ENCODE measurements at regions not wholly inside any gene's neighbourhood (a gene's known extent, or its start where the extent isn't known, plus 50 kb on each side); places are given as distances from the start of the nearest gene placed in this dataset.

- no peak for DNase-seq (ENCODE audit: low spot score)
Observed at GRCh38 chr21:35220301-35220700, 171.2 kb upstream of the RUNX1 start.

GRCh38 chr21:35219719-35220118 is 170.6 kb upstream of the RUNX1 start:
- no peak for DNase-seq (ENCODE audit: low spot score)

DNA sequence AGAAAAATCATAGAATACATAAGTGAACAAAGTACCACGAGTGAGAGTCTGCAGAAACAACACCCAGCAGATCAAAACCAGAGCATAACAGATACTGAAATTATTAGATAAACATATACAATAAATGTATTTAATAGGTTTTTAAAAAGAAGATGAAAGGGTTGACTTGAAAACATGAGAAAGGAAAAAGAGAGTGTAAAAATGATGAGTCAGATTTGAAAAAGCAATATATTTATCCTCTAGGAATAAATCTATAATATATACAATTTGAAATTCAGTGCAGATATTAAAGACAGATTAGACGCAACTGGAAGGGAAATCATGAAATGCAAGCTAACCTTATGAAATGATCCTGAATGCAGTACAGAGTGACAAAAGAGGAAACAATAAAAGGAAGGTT is 170.2 kb upstream of the RUNX1 start:
- DNase-seq (ENCODE audit: low spot score), result no peak

DNA sequence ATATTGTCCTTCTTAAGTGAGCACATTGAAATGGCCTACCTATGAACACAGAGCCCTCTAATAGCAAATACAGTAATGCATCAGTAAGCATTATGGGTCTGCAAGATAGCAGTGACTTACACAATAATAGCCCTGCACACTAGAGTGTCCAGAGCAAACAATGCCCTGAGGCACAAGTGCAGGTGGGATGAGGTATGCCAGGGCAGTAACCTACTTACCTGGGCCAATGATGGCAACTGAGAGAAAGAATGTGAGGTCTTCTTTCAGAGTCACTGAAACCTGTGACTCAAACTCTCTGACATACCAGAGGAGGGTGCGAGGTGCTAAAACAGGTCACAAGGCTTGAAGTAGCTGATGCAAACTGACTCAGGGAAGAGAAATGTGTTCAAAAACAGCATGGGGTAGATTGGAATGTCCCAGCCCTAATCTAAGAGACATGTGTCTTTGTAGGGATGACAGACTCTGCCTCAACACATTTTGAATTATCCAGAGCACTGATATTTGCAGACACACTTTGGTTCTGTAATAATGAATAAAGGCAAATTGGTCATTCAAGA is 168.5 kb upstream of the RUNX1 start:
- DNase-seq (ENCODE audit: low spot score), result peak; percentile 100

DNA sequence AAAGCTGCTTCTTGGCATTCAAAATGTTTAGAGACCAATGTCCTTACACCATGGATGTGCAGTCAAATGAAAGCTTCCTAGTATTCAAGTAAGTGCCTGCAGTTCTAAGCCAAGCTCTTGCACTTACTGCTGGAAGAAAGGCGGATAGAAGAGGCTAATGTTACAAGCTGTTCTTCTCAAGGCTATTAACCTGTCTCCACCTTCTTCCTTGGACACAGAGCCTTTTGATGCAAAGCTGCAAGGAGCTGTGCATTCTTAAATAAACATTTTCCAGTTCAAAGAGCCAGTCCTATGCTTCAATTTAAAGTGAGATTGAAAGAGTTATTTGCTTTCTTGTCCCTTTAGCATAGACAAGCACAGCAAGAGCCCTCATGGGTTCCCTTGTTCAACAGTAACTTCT is 167.9 kb upstream of the RUNX1 start:
- DNase-seq (ENCODE audit: low spot score), result no peak

- no peak for DNase-seq (ENCODE audit: low spot score)
Observed at GRCh38 chr21:35215870-35216269, 166.8 kb upstream of the RUNX1 start.

GRCh38 chr21:35212393-35213127 is 163.5 kb upstream of the RUNX1 start:
- DNase-seq (ENCODE audit: low spot score), result peak; percentile 55

- DNase-seq (ENCODE audit: low spot score), result no peak
Observed at GRCh38 chr21:35211782-35212181, 162.7 kb upstream of the RUNX1 start.

DNA sequence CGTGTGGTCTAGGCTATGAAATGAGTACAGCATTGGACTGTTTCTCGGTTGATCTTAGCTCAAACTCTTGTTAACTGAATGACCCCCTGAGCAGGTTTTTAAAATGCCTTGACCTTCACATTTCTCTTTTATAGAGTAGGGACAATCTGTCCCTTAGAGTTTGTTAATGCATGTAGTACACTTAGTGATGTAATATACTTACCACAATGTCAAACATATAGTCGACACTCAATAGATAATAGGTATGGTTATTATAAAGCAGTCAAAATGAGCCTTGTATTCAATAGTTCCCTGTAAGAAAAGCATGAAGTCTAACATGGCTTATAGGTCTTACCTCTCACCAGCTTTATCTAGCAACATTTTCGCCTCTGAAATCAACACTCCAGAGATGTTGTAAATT is 161.0 kb upstream of the RUNX1 start:
- DNase-seq (ENCODE audit: low spot score), result no peak

- DNase-seq (ENCODE audit: low spot score), result no peak
Observed at GRCh38 chr21:35208810-35209517, 159.9 kb upstream of the RUNX1 start.

DNA sequence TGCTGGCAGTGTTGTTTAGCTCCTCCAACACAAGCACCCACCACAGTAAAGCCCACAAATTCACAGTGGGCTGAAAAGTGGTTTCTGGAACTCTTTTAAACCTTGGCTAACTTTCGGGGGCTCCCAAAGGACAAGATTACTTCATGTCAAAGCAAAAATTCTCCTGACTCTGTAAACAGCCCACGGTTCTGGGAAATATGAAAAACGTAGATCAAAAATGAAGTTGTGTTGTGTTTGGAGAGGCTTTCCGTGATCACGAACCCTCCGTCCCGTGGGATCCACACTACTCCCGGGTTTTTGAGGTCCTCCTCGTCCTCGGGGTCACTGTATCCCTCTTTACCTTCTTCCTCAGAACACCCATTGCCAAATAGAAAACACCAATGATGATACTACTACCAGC is 159.0 kb upstream of the RUNX1 start:
- DNase-seq (ENCODE audit: low spot score), result no peak

DNA sequence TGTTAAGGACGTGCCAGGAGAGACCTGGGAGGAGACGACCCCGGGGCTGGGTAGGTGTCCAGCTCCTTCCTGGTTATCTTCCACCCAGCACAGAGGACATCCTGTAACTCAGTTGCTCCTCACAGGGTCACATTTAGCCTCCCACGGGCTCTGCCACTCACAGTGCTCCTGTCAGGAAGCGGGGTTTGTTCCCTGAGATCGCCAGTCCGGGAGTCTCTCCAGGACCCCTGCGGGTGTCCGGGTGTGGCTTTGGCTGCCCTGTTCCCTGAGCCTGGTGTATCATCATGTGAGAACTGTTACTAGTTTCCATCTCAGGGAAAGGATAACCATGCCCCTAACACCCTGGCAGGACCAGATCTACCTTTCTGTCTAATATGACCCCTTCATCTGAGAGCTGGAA is 158.2 kb upstream of the RUNX1 start:
- DNase-seq (ENCODE audit: low spot score), result no peak

DNA sequence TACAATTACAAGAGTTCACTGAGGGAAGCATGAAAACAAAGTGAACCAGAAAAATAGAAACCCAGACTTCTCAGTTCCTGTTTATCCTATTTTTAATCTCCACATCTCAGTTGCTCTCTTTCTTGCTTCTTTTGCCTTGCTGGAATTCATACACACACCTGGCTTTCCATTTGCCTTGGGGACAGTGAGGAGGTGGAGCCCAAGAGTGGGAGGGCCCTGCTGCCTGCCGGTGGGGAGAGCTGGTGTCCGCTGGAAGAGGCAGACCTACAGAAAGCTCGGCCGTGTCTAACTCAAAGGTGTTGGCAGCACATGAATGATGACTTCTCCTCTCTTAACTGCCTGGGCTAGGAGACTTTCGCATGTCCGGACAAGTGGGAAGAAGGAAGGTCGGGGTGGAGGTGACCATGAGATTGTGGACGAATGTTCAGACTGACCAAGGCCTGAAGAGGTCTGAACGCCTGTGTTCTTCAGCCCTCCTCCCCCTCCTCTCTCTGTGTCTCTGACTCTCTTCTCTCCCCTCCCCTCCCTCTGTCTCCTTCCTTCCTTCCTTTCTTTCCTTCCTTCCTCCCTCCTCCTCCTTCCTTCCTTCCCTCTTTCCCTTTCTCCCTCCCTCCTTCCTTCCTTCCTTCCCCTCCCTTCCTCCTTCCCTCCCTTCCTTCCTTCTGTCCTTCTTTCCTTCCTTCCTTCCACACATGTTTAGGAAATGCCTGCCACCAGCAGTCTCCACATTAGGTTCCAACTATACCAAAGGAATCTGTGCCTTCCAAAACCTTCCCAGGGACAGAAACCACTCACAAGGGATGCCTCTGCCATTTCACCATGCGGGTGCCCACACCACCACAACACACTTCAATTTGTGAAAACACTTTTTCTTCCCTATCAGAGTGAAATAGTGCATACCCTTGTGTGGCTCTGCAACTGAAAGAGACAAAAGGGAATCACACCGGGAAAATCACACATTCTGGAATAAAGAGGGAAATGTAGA is 157.3 kb upstream of the RUNX1 start:
- DNase-seq (ENCODE audit: low spot score), result peak; percentile 52

DNA sequence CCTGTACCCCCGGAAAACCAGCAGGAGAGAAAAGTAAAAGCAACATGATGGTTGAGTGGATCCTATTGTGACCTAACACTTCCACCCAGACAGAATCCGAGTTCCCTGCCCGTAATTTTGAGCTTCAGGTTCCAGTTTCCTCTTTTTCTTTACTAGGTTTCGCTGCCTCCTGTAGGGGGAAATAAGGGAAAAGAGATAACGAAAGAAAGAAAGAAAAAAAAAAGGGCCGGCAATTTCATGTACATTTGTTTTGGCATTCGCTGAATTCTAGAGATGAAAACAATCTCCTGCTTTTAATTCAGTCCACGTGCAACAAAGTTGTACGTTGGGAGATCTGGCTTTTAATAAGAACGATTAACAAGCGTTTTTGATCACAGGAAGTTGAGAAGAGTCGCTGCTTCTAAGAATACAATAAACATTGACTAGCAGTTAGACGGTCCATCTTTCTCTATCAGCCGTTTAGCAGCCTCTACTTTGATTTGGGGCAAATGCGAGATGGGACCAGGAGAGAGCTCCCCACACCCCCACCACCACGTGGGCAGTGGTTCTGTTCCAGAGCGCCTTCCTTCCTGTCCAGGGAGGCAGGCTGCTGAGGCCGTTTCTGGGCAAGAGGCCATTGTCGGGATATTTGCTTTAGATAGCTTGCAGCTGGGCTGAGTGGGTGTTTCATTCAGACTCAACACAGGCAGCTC is 155.9 kb upstream of the RUNX1 start:
- no peak for DNase-seq (ENCODE audit: low spot score)

- DNase-seq (ENCODE audit: low spot score), result no peak
Observed at GRCh38 chr21:35204125-35204524, 155.0 kb upstream of the RUNX1 start.

DNA sequence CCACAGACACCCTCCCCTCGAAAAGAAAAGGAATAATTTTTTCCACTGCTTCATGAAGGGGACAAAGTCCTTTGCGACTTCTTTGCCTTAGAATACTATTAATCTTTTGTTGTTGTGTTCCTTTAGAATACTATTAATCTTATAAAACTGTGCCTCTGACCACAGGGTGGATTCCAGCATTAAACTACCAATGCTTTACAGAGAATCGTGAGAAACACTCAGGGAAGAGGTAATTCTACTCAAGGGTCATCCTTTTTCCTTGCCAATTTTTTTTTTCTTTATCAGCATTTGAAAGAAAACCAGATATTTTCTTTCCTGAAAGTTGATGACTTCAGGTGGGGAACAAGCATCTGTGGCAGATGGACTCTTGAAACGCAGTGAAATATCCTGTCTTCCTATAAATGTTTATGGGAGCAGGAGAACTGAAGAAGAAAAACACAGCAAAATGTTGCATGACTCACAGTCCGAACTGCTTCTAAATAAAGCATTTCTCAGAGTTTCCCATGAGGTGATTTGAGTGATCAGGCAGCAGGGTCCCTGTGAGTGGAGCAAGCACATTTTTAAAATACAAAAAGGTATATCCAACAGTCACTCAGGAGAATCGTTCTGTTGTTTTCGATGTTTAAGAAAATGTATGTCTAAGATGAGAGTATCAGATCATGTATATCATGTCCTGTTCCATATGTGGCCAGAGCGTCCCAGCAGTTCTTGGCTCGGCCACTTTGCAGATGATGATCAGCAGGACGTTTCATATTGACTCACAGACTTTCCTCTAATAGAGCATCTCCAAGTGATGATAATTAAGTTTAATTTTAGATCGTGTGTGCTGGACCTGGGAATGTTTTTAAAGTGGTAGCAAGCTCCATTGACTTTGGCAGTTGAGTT is 154.2 kb upstream of the RUNX1 start:
- peak; percentile 48 for DNase-seq (ENCODE audit: low spot score)

- DNase-seq (ENCODE audit: low spot score), result no peak
Observed at GRCh38 chr21:35202431-35202830, 153.3 kb upstream of the RUNX1 start.

DNA sequence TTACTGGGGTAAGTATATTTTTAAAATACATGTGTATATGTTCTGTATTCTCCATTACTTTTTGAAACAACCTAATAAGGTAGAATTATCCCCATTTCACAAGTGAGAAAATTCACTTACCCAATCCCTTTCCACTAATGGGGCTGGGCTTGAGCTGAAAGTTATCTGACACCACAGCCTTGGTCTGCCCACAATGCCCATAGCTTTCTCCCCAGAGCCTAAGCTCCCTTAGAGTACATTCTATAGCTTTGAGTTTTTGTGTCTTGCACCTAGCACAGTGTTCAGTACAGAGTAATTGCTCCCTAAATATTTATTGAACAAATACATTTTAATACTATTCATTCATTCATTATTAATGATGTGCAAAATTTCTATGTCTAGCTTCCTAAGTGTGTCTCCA is 152.7 kb upstream of the RUNX1 start:
- DNase-seq (ENCODE audit: low spot score), result no peak

- DNase-seq (ENCODE audit: low spot score), result no peak
Observed at GRCh38 chr21:35201288-35201687, 152.2 kb upstream of the RUNX1 start.

GRCh38 chr21:35199733-35200015 is 150.6 kb upstream of the RUNX1 start:
- no peak for DNase-seq (ENCODE audit: low spot score)

Data from kidney tubule cell (primary cell).